T-helper 17 cell (primary cell): ENCODE measurements at regions not wholly inside any gene's neighbourhood (a gene's known extent, or its start where the extent isn't known, plus 50 kb on each side); places are given as distances from the start of the nearest gene placed in this dataset.

Source experiments
- ATAC-seq: fragments of 150-1000 bp; cut with Tn5 transposase; 2 replicates; pipeline ENCODE4 v1.10.0; 2021; ENCODE audit warnings: mild to moderate bottlenecking, moderate library complexity
- DNase-seq, 3 donors: peaks; one replicate each; pipeline versions ENCODE4 v3.0.0 to v3.0.0-alpha.2; 2020 to 2021
- H3K9me3 ChIP-seq: one replicate; pipeline ENCODE4 v1.7.0; 2013; ENCODE audit warnings: low read length, mild to moderate bottlenecking; ENCODE audit not compliant: control insufficient read depth, poor library complexity, severe bottlenecking
- H3K27ac Mint-ChIP-seq: one replicate; pipeline ENCODE4 v1.8.0; 2022; ENCODE audit warnings: mild to moderate bottlenecking, moderate library complexity, mixed read lengths
- H3K27me3 Mint-ChIP-seq: one replicate; pipeline ENCODE4 v1.8.0; 2022; ENCODE audit warnings: mixed read lengths
- H3K36me3 Mint-ChIP-seq: one replicate; pipeline ENCODE4 v1.8.0; 2022; ENCODE audit warnings: low read depth, mixed read lengths
- H3K4me1 Mint-ChIP-seq: one replicate; pipeline ENCODE4 v1.8.0; 2022; ENCODE audit warnings: mild to moderate bottlenecking, mixed read lengths
- H3K4me3 Mint-ChIP-seq: one replicate; pipeline ENCODE4 v1.8.0; 2022; ENCODE audit warnings: mild to moderate bottlenecking, moderate library complexity, mixed read lengths

- no peaks in the 10 kb centered on the region for H3K4me1 Mint-ChIP-seq
- no peaks in the 10 kb centered on the region for H3K9me3 ChIP-seq
- DNase-seq (no peak), ATAC-seq (no peak)
- no peak overlapping the region for H3K27ac Mint-ChIP-seq
- H3K27me3 Mint-ChIP-seq: peaks cover 20% of the 10 kb centered on the region
- no peak overlapping the region for H3K4me3 Mint-ChIP-seq
- peaks cover 2% of the 10 kb centered on the region for H3K36me3 Mint-ChIP-seq
These were observed 177.5 kb upstream of the VASH1 start for GRCh38 chr14:76583805-76584204.

- Mint-ChIP-seq H3K4me3 (no peak overlapping the region), H3K27ac (no peak overlapping the region), H3K36me3 (peaks cover 2% of the 10 kb centered on the region), H3K4me1 (no peaks in the 10 kb centered on the region), H3K27me3 (peaks cover 20% of the 10 kb centered on the region)
- ATAC-seq (no peak), DNase-seq (no peak)
- no peaks in the 10 kb centered on the region for H3K9me3 ChIP-seq
These were observed 177.0 kb upstream of the VASH1 start for GRCh38 chr14:76584271-76584702.

- no peaks in the 10 kb centered on the region for H3K9me3 ChIP-seq
- ATAC-seq (no peak), DNase-seq (no peak)
- Mint-ChIP-seq H3K4me3 (no peak overlapping the region), H3K27me3 (peaks cover 22% of the 10 kb centered on the region), H3K36me3 (peaks cover 2% of the 10 kb centered on the region), H3K4me1 (no peaks in the 10 kb centered on the region), H3K27ac (no peak overlapping the region)
These were observed 175.7 kb upstream of the VASH1 start for GRCh38 chr14:76585616-76586015.

- no peak for ATAC-seq
- Mint-ChIP-seq H3K4me1 (no peaks in the 10 kb centered on the region), H3K27ac (no peak overlapping the region), H3K27me3 (peaks cover 54% of the 10 kb centered on the region), H3K36me3 (peaks cover 2% of the 10 kb centered on the region), H3K4me3 (no peak overlapping the region)
- no peaks in the 10 kb centered on the region for H3K9me3 ChIP-seq
- no peak for DNase-seq
These were observed 172.0 kb upstream of the VASH1 start for GRCh38 chr14:76589246-76589645.

GRCh38 chr14:76591266-76591665, 170.0 kb upstream of the VASH1 start:
- H3K4me3 Mint-ChIP-seq: no peak overlapping the region
- no peaks in the 10 kb centered on the region for H3K9me3 ChIP-seq
- peaks cover 53% of the 10 kb centered on the region for H3K27me3 Mint-ChIP-seq
- H3K36me3 Mint-ChIP-seq: peaks cover under 1% of the 10 kb centered on the region
- H3K27ac Mint-ChIP-seq: no peak overlapping the region
- DNase-seq: no peak
- no peak for ATAC-seq
- no peaks in the 10 kb centered on the region for H3K4me1 Mint-ChIP-seq

GRCh38 chr14:76595266-76595665, 166.0 kb upstream of the VASH1 start:
- no peaks in the 10 kb centered on the region for H3K4me1 Mint-ChIP-seq
- H3K4me3 Mint-ChIP-seq: no peak overlapping the region
- DNase-seq (no peak), ATAC-seq (no peak)
- no peak overlapping the region for H3K27ac Mint-ChIP-seq
- H3K36me3 Mint-ChIP-seq: no peaks in the 10 kb centered on the region
- H3K27me3 Mint-ChIP-seq: peaks cover 73% of the 10 kb centered on the region
- no peaks in the 10 kb centered on the region for H3K9me3 ChIP-seq

- no peaks in the 10 kb centered on the region for H3K9me3 ChIP-seq
- H3K27me3 Mint-ChIP-seq: peaks cover 58% of the 10 kb centered on the region
- no peak for ATAC-seq
- H3K4me1 Mint-ChIP-seq: no peaks in the 10 kb centered on the region
- H3K27ac Mint-ChIP-seq: no peak overlapping the region
- H3K36me3 Mint-ChIP-seq: no peaks in the 10 kb centered on the region
- DNase-seq: no peak
- no peak overlapping the region for H3K4me3 Mint-ChIP-seq
These were observed 163.9 kb upstream of the VASH1 start for GRCh38 chr14:76597387-76597786.

GRCh38 chr14:76599141-76599540, 162.1 kb upstream of the VASH1 start:
- no peaks in the 10 kb centered on the region for H3K9me3 ChIP-seq
- no peak for DNase-seq
- Mint-ChIP-seq H3K27me3 (peaks cover 60% of the 10 kb centered on the region), H3K36me3 (no peaks in the 10 kb centered on the region), H3K27ac (no peak overlapping the region), H3K4me3 (no peak overlapping the region), H3K4me1 (no peaks in the 10 kb centered on the region)
- ATAC-seq: no peak

GRCh38 chr14:76599559-76600287, 161.5 kb upstream of the VASH1 start:
- H3K9me3 ChIP-seq: no peaks in the 10 kb centered on the region
- Mint-ChIP-seq H3K36me3 (no peaks in the 10 kb centered on the region), H3K27ac (no peak overlapping the region), H3K4me3 (no peak overlapping the region), H3K27me3 (peaks cover 60% of the 10 kb centered on the region), H3K4me1 (no peaks in the 10 kb centered on the region)
- DNase-seq (no peak), ATAC-seq (no peak)

GRCh38 chr14:76603713-76604112, 157.6 kb upstream of the VASH1 start:
- no peak overlapping the region for H3K4me3 Mint-ChIP-seq

GRCh38 chr14:76607510-76607909, 153.8 kb upstream of the VASH1 start:
- Mint-ChIP-seq H3K27me3 (peaks cover 57% of the 10 kb centered on the region), H3K36me3 (no peaks in the 10 kb centered on the region), H3K4me1 (no peaks in the 10 kb centered on the region), H3K4me3 (no peak overlapping the region), H3K27ac (no peak overlapping the region)
- ATAC-seq (no peak), DNase-seq (no peak)
- no peaks in the 10 kb centered on the region for H3K9me3 ChIP-seq

More at GRCh38 chr14:76603713-76604112, 157.6 kb upstream of the VASH1 start:
- ATAC-seq (no peak), DNase-seq (no peak)
- no peaks in the 10 kb centered on the region for H3K36me3 Mint-ChIP-seq
- peaks cover 64% of the 10 kb centered on the region for H3K27me3 Mint-ChIP-seq
- no peak overlapping the region for H3K27ac Mint-ChIP-seq
- no peaks in the 10 kb centered on the region for H3K4me1 Mint-ChIP-seq
- H3K9me3 ChIP-seq: no peaks in the 10 kb centered on the region

- Mint-ChIP-seq H3K4me1 (no peaks in the 10 kb centered on the region), H3K27me3 (peaks cover 14% of the 10 kb centered on the region), H3K27ac (no peak overlapping the region), H3K36me3 (no peaks in the 10 kb centered on the region), H3K4me3 (no peak overlapping the region)
- no peaks in the 10 kb centered on the region for H3K9me3 ChIP-seq
- DNase-seq: no peak
- ATAC-seq: no peak
These were observed 148.6 kb upstream of the VASH1 start for GRCh38 chr14:76612654-76613053.

- no peak for ATAC-seq
These were observed 147.7 kb upstream of the VASH1 start for GRCh38 chr14:76613616-76614015.

GRCh38 chr14:76615331-76615730, 145.9 kb upstream of the VASH1 start:
- no peak overlapping the region for H3K27ac Mint-ChIP-seq
- no peaks in the 10 kb centered on the region for H3K4me1 Mint-ChIP-seq
- no peaks in the 10 kb centered on the region for H3K36me3 Mint-ChIP-seq
- no peak overlapping the region for H3K4me3 Mint-ChIP-seq
- DNase-seq (no peak), ATAC-seq (no peak)
- H3K9me3 ChIP-seq: no peaks in the 10 kb centered on the region
- peaks cover 10% of the 10 kb centered on the region for H3K27me3 Mint-ChIP-seq

More at GRCh38 chr14:76613616-76614015, 147.7 kb upstream of the VASH1 start:
- no peak for DNase-seq
- no peaks in the 10 kb centered on the region for H3K36me3 Mint-ChIP-seq
- H3K4me1 Mint-ChIP-seq: no peaks in the 10 kb centered on the region
- H3K9me3 ChIP-seq: no peaks in the 10 kb centered on the region
- peaks cover 10% of the 10 kb centered on the region for H3K27me3 Mint-ChIP-seq
- H3K4me3 Mint-ChIP-seq: no peak overlapping the region
- H3K27ac Mint-ChIP-seq: no peak overlapping the region
